NCI-H82 treated with DMSO at 0.1 percent for 48 hours (cell line): ENCODE measurements at regions not wholly inside any gene's neighbourhood (a gene's known extent, or its start where the extent isn't known, plus 50 kb on each side); places are given as distances from the start of the nearest gene placed in this dataset.
"Not testable (repeated sequence)": the region's sequence is repeated elsewhere in the genome, so short reads cannot be mapped to it uniquely, and the experiment has no call there.

Experiments used
- DNase-seq: peaks from one replicate; lab custom pipeline; 2025; ENCODE audit not compliant: unreplicated experiment; lab: John Stamatoyannopoulos, UW

DNA sequence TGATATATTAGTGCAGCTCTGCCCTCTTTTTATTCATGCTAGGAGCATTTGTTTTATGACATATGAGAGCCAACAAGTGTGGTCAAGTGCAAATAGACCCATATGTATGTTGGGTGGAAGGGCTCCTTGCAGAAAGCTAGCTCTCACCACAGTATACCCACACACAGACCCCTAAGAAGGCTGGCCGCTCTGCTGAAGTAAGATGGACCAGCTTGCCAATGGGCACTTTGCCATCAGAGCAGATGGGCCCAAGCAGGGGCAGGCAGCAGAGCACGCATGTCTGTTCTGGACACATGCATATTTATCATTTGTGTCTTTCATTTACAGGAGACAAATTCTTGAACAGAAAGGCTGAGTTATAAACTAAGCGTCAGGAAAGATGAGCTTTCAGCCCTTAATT lies 187.5 kb upstream of the DTNA start:
- DNase-seq: no peak

DNA sequence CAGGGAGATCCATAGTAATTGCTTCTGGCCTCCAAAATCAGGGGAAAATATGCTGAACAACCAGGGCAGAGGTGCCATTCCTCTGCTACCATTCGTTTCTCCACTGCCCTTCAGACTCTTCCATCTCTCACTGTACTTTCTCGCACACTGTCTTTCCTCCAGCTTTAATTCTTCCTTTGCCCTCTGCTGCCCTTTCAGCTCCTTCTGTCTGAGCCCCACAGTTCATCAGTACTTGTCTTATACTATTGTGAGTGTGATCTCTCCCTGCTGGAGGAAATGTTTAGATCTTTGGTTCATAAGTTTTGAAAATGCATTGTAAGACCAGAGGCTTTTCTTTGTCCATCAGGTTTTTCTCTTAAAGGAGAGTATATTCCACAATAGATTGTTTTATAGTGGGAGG lies 184.9 kb upstream of the DTNA start:
- no peak for DNase-seq

- DNase-seq: no peak
These were observed 181.9 kb upstream of the DTNA start for GRCh38 chr18:34528177-34528576.

GRCh38 chr18:34529358-34530335 lies 180.5 kb upstream of the DTNA start:
- DNase-seq: no peak

DNA sequence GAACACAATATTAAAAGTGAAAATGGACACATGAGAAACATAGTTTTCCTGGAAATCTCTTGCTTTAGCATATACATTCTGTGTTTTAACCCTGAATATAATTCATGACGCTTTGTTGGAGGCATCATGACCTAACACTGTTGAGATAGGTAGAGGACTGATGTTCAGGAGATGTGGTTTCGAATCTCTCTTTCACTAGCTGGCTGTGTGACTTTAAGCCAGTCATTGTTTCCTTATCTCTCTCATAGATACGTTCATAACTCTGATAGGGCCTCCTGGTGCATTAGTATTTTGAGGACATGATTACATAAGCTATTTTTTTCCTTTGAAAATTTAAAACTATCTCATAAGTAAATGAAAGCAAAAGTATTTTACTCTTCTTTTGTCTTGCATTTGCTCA lies 179.0 kb upstream of the DTNA start:
- DNase-seq: no peak

DNA sequence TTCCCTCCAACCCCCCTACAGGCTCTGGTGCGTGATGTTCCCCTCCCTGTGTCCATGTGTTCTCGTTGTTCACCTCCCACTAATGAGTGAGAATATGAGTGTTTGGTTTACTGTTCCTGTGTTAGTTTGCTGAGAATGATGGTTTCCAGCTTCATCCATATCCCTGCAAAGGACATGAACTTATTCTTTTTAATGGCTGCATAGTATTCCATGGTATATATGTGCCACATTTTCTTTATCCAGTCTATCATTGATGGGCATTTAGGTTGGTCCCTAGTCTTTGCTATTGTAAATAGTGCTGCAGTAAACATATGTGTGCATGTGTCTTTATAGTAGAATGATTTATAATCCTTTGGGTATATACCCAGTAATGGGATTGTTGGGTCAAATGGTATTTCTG lies 175.5 kb upstream of the DTNA start:
- not testable (repeated sequence) for DNase-seq

DNA sequence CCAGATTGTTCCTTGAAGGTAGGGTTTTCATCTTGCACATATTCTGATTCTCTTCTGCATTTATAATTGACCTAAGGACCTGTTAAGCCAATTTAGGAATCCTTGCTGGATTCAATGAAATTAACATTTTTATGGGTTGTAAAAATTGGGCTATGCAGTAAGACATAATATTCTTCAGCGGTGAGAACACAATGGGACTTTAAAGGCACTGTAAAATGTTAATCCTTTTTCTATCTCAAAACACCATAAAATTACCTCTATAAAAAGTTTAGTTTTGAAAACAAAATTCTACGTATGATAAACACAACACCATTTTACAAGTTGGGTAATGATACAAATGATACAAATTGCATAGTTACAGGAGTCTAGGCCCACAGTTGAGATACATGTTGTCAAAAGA lies 169.2 kb upstream of the DTNA start:
- DNase-seq: no peak

- no peak for DNase-seq
These were observed 167.5 kb upstream of the DTNA start for GRCh38 chr18:34542625-34543024.

GRCh38 chr18:34543356-34543755 lies 166.7 kb upstream of the DTNA start:
- DNase-seq: no peak

- no peak for DNase-seq
These were observed 166.2 kb upstream of the DTNA start for GRCh38 chr18:34543945-34544344.

DNA sequence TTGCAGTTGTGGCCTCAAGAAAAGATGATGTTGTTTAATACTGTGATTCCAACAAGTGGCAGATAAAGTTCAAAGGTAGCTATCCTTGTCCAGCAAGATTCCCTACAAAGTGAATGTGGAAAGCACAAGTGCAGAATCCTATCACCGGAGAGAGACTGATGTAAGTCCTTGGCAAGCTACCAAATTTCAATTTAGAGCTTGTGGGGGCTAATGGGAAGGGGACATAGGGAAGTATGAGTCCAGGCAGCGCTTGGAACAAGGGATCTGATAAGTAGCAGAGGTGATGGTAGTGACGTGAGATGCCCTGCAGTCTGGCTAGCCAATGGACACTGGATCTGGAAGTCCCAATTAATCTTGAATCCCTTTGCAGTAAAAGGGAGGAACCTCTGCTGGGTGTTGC lies 165.2 kb upstream of the DTNA start:
- DNase-seq: no peak

GRCh38 chr18:34548120-34548972 lies 161.8 kb upstream of the DTNA start:
- no peak for DNase-seq

GRCh38 chr18:34548973-34549294 lies 161.2 kb upstream of the DTNA start:
- no peak for DNase-seq

DNA sequence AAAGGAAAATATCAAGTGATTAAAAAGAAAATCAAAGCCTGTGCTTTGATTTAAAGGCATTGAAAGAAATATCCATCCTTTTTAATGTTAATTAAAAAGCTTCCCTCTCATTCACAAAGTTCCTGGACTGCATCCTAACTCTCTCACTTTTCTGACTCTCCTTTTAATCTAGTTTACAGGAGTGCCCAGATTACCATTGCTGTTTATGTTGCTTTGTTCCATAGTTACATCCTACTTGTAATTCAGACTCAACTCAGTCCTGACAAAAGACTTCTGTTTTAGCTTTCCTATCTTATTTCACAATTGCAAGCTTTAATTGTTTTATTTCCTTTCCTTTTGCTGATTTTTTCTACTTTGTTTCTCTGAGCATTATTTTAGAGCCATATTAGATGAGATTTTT lies 160.7 kb upstream of the DTNA start:
- DNase-seq: no peak

- DNase-seq: no peak
These were observed 159.9 kb upstream of the DTNA start for GRCh38 chr18:34550156-34550555.

DNA sequence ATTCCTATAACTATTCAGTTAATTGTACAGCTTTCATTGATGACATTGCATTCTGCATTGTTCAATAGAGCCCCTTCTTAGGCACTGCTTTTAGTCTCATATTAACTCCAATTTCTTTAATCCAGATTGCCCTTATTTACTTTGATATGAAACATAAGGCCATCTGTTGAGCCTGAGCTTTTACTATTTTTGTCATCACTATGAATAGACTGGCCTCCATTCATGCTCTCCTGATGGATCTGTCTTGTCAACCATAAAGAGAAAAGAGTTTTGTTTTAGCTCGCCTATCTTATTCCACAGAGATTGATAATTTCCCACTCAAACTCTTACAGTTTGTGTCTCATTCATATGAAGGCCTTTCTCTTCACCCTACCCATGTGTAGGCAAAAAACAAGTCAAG lies 159.2 kb upstream of the DTNA start:
- no peak for DNase-seq

DNA sequence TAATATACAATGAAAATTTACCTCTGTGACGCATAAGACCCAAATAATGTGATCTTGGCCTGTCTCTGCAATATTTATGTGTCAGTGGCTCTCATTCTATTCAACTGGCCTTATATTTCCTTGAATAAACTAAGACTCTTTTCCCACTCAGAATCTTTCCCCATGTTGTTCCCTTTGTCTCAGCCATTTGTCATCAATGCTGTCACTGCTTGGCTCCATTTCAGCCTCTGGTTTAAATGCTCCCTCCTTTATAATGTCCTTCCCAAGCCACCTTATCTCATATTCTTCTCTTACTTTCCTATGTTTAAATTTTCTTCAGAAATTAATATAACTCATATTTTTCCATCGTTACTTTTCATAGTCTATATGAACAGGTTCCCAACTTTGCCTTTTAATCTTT lies 158.3 kb upstream of the DTNA start:
- DNase-seq: no peak

- DNase-seq: no peak
These were observed 147.7 kb upstream of the DTNA start for GRCh38 chr18:34562252-34562870.

- no peak for DNase-seq
These were observed 142.2 kb upstream of the DTNA start for GRCh38 chr18:34567857-34568256.

GRCh38 chr18:34576622-34577021 lies 133.5 kb upstream of the DTNA start:
- no peak for DNase-seq

DNA sequence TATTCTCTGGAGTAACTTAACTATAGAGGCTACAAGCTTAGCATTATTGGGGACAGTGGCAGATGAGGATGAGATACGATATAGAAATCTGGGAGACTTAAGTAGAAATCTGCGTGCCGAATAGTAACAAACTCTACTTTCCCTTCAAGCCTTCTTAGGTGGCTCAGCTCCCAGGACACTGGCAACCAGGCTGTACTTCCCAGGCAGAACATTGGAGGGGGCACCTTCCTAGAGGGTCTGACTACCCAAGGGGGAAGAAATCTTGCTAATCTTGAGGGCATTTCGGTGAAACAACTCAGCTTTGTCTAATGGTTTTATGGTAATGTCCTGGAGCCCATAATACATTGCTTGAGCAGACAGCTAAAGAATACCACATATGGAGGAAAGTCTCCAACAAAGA lies 126.2 kb upstream of the DTNA start:
- DNase-seq: no peak

- no peak for DNase-seq
These were observed 119.6 kb upstream of the DTNA start for GRCh38 chr18:34590503-34590902.
